A673 (cell line): ENCODE measurements at regions not wholly inside any gene's neighbourhood (a gene's known extent, or its start where the extent isn't known, plus 50 kb on each side); places are given as distances from the start of the nearest gene placed in this dataset.

Experiments
- EZH2 ChIP-seq: fragments of 200-600 bp; sonication (generic); IDR thresholded peaks from 2 replicates; pipeline ENCODE4 v1.6.1; 2017; ENCODE audit warnings: borderline replicate concordance, low read depth, mild to moderate bottlenecking, mixed read lengths, antibody characterized with exemption, low read length; ENCODE audit not compliant: poor library complexity, severe bottlenecking
- TF ChIP-seq, protein P1 (sequence below): fragments of 300-800, 200-600 bp; sonication (generic); conservative IDR thresholded peaks from 2 replicates; pipeline ENCODE4 v1.5.1; 2017; ENCODE audit warnings: low read depth, mild to moderate bottlenecking, antibody characterized with exemption, low read length, moderate library complexity, mixed read lengths

DNA sequence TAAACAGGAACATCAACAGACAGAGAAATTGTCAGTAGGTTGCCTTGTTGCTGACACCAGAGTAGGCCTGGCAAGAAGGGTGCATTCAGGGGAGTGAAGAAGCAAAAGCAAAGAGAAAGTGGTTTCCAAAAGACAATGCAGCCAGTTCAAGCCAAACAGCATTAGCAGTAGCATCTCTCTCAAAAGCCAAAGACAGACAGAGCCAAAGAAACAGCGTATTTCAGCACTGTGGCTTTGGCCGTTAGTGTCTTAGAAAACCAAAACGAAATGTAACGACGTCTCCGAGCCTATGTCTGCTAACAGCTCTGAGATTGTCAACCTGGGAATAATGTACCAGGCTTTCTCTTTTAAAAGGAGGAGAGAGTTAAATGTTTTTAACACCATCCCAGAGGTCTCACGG is 178.6 kb downstream of the NRP2 start:
- TF ChIP-seq, protein P1, sequence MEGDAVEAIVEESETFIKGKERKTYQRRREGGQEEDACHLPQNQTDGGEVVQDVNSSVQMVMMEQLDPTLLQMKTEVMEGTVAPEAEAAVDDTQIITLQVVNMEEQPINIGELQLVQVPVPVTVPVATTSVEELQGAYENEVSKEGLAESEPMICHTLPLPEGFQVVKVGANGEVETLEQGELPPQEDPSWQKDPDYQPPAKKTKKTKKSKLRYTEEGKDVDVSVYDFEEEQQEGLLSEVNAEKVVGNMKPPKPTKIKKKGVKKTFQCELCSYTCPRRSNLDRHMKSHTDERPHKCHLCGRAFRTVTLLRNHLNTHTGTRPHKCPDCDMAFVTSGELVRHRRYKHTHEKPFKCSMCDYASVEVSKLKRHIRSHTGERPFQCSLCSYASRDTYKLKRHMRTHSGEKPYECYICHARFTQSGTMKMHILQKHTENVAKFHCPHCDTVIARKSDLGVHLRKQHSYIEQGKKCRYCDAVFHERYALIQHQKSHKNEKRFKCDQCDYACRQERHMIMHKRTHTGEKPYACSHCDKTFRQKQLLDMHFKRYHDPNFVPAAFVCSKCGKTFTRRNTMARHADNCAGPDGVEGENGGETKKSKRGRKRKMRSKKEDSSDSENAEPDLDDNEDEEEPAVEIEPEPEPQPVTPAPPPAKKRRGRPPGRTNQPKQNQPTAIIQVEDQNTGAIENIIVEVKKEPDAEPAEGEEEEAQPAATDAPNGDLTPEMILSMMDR = no peak
- no peak for TF ChIP-seq EZH2
